SK-N-MC (cell line): ENCODE measurements at regions not wholly inside any gene's neighbourhood (a gene's known extent, or its start where the extent isn't known, plus 50 kb on each side); places are given as distances from the start of the nearest gene placed in this dataset.

Experiments used
- EZH2 ChIP-seq: fragments of 200-600 bp; sonication (generic); IDR thresholded peaks from one replicate; pipeline ENCODE4 v1.6.1; 2017; ENCODE audit warnings: antibody characterized with exemption
- FOXP2 ChIP-seq: optimal IDR thresholded peaks from 2 replicates; pipeline ENCODE3; 2011; ENCODE audit warnings: mild to moderate bottlenecking, moderate library complexity; ENCODE audit not compliant: insufficient read depth; ENCODE audit errors: extremely low read length, control extremely low read depth
- POLR2AphosphoS5 ChIP-seq: IDR thresholded peaks from 2 replicates; pipeline ENCODE4 v1.6.1; 2012; ENCODE audit warnings: mild to moderate bottlenecking, low read depth, low read length, borderline replicate concordance

DNA sequence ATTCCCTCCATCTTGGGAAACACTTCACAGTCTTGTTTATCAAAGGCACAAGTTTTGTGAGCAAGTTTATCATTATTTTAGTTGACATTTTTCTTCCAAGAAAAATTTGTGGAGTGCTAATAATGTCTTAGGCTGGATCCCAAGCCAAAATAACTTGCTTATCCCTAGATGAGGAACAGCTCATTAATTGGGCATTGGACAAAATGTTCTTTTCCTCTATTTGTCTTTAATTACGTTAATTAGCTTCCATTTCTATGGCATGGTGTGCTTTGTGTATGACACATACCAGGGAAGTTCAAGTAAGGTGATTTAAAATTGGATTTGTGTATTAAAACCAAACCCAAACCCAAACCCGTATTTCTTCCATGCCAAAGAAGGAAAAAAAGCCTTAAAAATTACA, 379.5 kb downstream of the SH3GL2 start:
- TF ChIP-seq POLR2AphosphoS5, result no peak
- no peak for TF ChIP-seq EZH2
- no peak for TF ChIP-seq FOXP2
